K562 (cell line): ENCODE measurements at regions not wholly inside any gene's neighbourhood (a gene's known extent, or its start where the extent isn't known, plus 50 kb on each side); places are given as distances from the start of the nearest gene placed in this dataset.

Experiments used
- ATAC-seq: fragments of 200-7000 bp; cut with Tn5 transposase; 3 replicates; pipeline ENCODE4 v1.9.1; 2020; ENCODE audit warnings: moderate library complexity
- BruUV-seq: library from RNA; stranded (reverse); fragments of 400-500 nt; replicated peaks from 2 replicates; lab custom pipeline; 2021; lab: Mats Ljungman, UMichigan
- CTCF ChIA-PET: fragments of 300-600 bp; formaldehyde crosslinking; extraction: SDS; loops from one replicate; lab custom pipeline; 2021; ENCODE audit warnings: low intra/inter-chr PET ratio; lab: Yijun Ruan, JAX
- POLR2A ChIA-PET: fragments of 300-600, 350-650 bp; sonication (Branson Sonifier 250); formaldehyde crosslinking; extraction: SDS; loops from one replicate; lab custom pipeline; 2021; ENCODE audit warnings: antibody characterized with exemption, inconsistent platforms; lab: Yijun Ruan, JAX
- DNase-seq, 4 experiments: peaks; one replicate each; pipeline versions ENCODE4 v3.0.0 to v3.0.0-alpha.2; 2011 to 2018; ENCODE audit warnings: low spot score in 3 of 4, mixed read lengths in 3 of 4; ENCODE audit errors: extremely low read depth in 1 of 4
- FAIRE-seq: peaks from 2 replicates; lab custom pipeline; 2011; peaks lifted over from hg19 to GRCh38; lab: Jason Lieb, UNC
- H2AFZ ChIP-seq: 2 replicates; pipeline ENCODE4 v1.6.0; 2011; ENCODE audit warnings: low read depth, low read length, control low read depth, inconsistent platforms
- H3K27ac ChIP-seq: fragments of 200-600 bp; 3 replicates; pipeline ENCODE4 v1.8.0; 2011; ENCODE audit warnings: low read depth, mild to moderate bottlenecking, control low read depth, inconsistent platforms, low read length, moderate library complexity, mixed read lengths; ENCODE audit errors: extremely low read depth
- H3K27me3 ChIP-seq, 2 experiments: fragments of 300-600 bp in 1 of 2; 2 replicates in 1 of 2; 3 replicates in 1 of 2; pipeline versions ENCODE4 v1.6.0 to v1.8.0; 2011; ENCODE audit warnings: inconsistent platforms in 2 of 2, low read length in 2 of 2, mild to moderate bottlenecking in 1 of 2, mixed read lengths in 1 of 2, moderate library complexity in 1 of 2; ENCODE audit not compliant: control insufficient read depth in 2 of 2, insufficient read depth in 2 of 2
- H3K36me3 ChIP-seq: fragments of 300-600 bp; 3 replicates; pipeline ENCODE4 v1.8.0; 2011; ENCODE audit warnings: mild to moderate bottlenecking, low read length, inconsistent platforms; ENCODE audit not compliant: control insufficient read depth, insufficient read depth
- H3K4me1 ChIP-seq, 2 experiments: fragments of 200-600 bp in 1 of 2; replicated peaks in 1 of 2; 2 replicates in 1 of 2; 3 replicates in 1 of 2; pipeline versions ENCODE4 v1.5.1 to v1.8.0; 2011; ENCODE audit warnings: inconsistent platforms in 2 of 2, low read length in 2 of 2, mild to moderate bottlenecking in 1 of 2, mixed read lengths in 1 of 2, moderate library complexity in 1 of 2; ENCODE audit not compliant: control insufficient read depth in 2 of 2, insufficient read depth in 2 of 2
- H3K4me2 ChIP-seq: 2 replicates; pipeline ENCODE4 v1.6.1; 2011; ENCODE audit warnings: low read length, control low read depth, inconsistent platforms, mixed read lengths; ENCODE audit not compliant: insufficient read depth
- H3K4me3 ChIP-seq: fragments of 200-600 bp; sonication (generic), shearing (Covaris generic); 2 replicates; pipeline ENCODE4 v1.5.1; 2016; ENCODE audit warnings: control low read depth, inconsistent platforms
- H3K79me2 ChIP-seq: fragments of 200-600 bp; 3 replicates; pipeline ENCODE4 v1.8.0; 2011; ENCODE audit warnings: low read length, inconsistent platforms; ENCODE audit not compliant: control insufficient read depth, insufficient read depth
- H3K9ac ChIP-seq, 2 experiments: 2 replicates each; pipeline versions ENCODE4 v1.6.0 to v1.6.1; 2011; ENCODE audit warnings: low read depth in 2 of 2, low read length in 2 of 2, control low read depth in 1 of 2, inconsistent platforms in 1 of 2, mild to moderate bottlenecking in 1 of 2, mixed read lengths in 1 of 2; ENCODE audit not compliant: insufficient read depth in 1 of 2
- H3K9me1 ChIP-seq: one replicate; pipeline ENCODE4 v1.6.0; 2011; ENCODE audit warnings: inconsistent platforms, mild to moderate bottlenecking, low read length, moderate library complexity; ENCODE audit not compliant: control insufficient read depth, insufficient read depth
- H3K9me3 ChIP-seq: replicated peaks from 2 replicates; pipeline ENCODE4 v1.5.1; 2011; ENCODE audit warnings: low read depth, low read length, inconsistent platforms; ENCODE audit not compliant: control insufficient read depth, insufficient read depth
- H4K20me1 ChIP-seq: replicated peaks from 2 replicates; pipeline ENCODE4 v1.6.1; 2011; ENCODE audit warnings: low read length, inconsistent platforms, mixed read lengths; ENCODE audit not compliant: control insufficient read depth, insufficient read depth
- ARNT ChIP-seq, 2 experiments: fragments of 450-650 bp; IDR thresholded peaks; 2 replicates each; pipeline ENCODE4 v1.6.1; 2016; ENCODE audit warnings: mild to moderate bottlenecking in 1 of 2
- HLTF ChIP-seq: fragments of 450-650 bp; IDR thresholded peaks from 2 replicates; pipeline ENCODE4 v1.6.1; 2016
- HNRNPK ChIP-seq: fragments of 200-400 bp; formaldehyde crosslinking; IDR thresholded peaks from one replicate; pipeline ENCODE4 v1.6.1; 2018; ENCODE audit warnings: mild to moderate bottlenecking, low read depth, low read length; ENCODE audit not compliant: poor library complexity, severe bottlenecking
- MECOM ChIP-seq: fragments of 250-450 bp; sonication (Bioruptor Pico); IDR thresholded peaks from 2 replicates; pipeline ENCODE4 v1.8.0; 2022; ENCODE audit warnings: inconsistent platforms
- PCBP2 ChIP-seq: fragments of 200-400 bp; formaldehyde crosslinking; IDR thresholded peaks from 2 replicates; pipeline ENCODE4 v1.6.1; 2018; ENCODE audit warnings: low read length, low read depth, mild to moderate bottlenecking, moderate library complexity; ENCODE audit not compliant: poor library complexity, severe bottlenecking
- PHB2 ChIP-seq: fragments of 450-650 bp; IDR thresholded peaks from 2 replicates; pipeline ENCODE4 v1.6.1; 2017; ENCODE audit warnings: low read depth
- POLR2H ChIP-seq: IDR thresholded peaks from 2 replicates; pipeline ENCODE4 v1.6.1; 2016; ENCODE audit warnings: missing genetic modification characterization, low read depth, mild to moderate bottlenecking, control low read depth, missing compliant biosample characterization, moderate library complexity
- RBM15 ChIP-seq: fragments of 200-400 bp; formaldehyde crosslinking; IDR thresholded peaks from 2 replicates; pipeline ENCODE4 v1.6.1; 2018; ENCODE audit warnings: mild to moderate bottlenecking, low read length, moderate library complexity; ENCODE audit not compliant: insufficient read depth
- SIRT6 ChIP-seq: IDR thresholded peaks from one replicate; pipeline ENCODE4 v1.6.1; 2012; ENCODE audit warnings: low read depth, mild to moderate bottlenecking, control low read depth, inconsistent platforms, low read length, moderate library complexity
- TCF7 ChIP-seq: sonication (generic); IDR thresholded peaks from 2 replicates; pipeline ENCODE4 v1.6.1; 2016; ENCODE audit warnings: antibody characterized with exemption, borderline replicate concordance
- TSC22D4 ChIP-seq: fragments of 450-650 bp; IDR thresholded peaks from 2 replicates; pipeline ENCODE4 v1.6.1; 2016; ENCODE audit warnings: missing genetic modification characterization, missing biosample characterization, control low read depth
- ZBTB7A ChIP-seq: IDR thresholded peaks from 2 replicates; pipeline ENCODE4 v1.6.1; 2011; ENCODE audit warnings: low read depth, mild to moderate bottlenecking, low read length, moderate library complexity, borderline replicate concordance; ENCODE audit not compliant: control insufficient read depth
- ZKSCAN1 ChIP-seq: fragments of 150-350 bp; IDR thresholded peaks from 2 replicates; pipeline ENCODE4 v1.6.1; 2016; ENCODE audit warnings: low read depth, low read length
- ZKSCAN3 ChIP-seq: fragments of 250-450 bp; sonication (Bioruptor Pico); IDR thresholded peaks from 2 replicates; pipeline ENCODE4 v1.4.0; 2020
- ZNF140 ChIP-seq: fragments of 250-450 bp; sonication (Bioruptor Pico); IDR thresholded peaks from 2 replicates; pipeline ENCODE4 v1.8.0; 2021; ENCODE audit warnings: moderate library complexity, mild to moderate bottlenecking, inconsistent platforms
- ZNF224 ChIP-seq: sonication (generic); formaldehyde crosslinking; IDR thresholded peaks from 2 replicates; pipeline ENCODE4 v1.8.0; 2022; ENCODE audit warnings: mild to moderate bottlenecking, missing genetic modification reagents
- WGBS: fragments of 100-300 bp; shearing (Covaris generic); methylation state at CpG from one replicate; pipeline ENCODE4 v1.1.6; 2016; ENCODE audit warnings: low coverage, mixed read lengths; ENCODE audit not compliant: insufficient coverage; ENCODE audit errors: missing lambda C conversion rate; 5-methylcytosine and 5-hydroxymethylcytosine counted together
- in situ Hi-C: fragments of 300-500 bp; cut with MboI; formaldehyde crosslinking; loops from 4 replicates; pipeline ENCODE4 v1.15.0; 2018; ENCODE audit warnings: inconsistent platforms, mixed read lengths
- intact Hi-C: fragments of 100-400 bp; cut with micrococcal nuclease; formaldehyde crosslinking; loops from 2 replicates; pipeline ENCODE4 v1.14.2; 2022
- TF ChIP-seq, protein P1 (sequence below): sonication (generic); formaldehyde crosslinking; IDR thresholded peaks from 2 replicates; pipeline ENCODE4 v1.9.0; 2022; ENCODE audit warnings: mild to moderate bottlenecking, missing genetic modification reagents
- TF ChIP-seq, protein P2 (sequence below): fragments of 450-650 bp; IDR thresholded peaks from 2 replicates; pipeline ENCODE4 v1.6.1; 2016; ENCODE audit warnings: antibody characterized with exemption

GRCh38 chr7:97407106-97407505, 289.6 kb downstream of the SDHAF3 start:
- DNase-seq (no peak), FAIRE-seq (no peak), ATAC-seq (no peak)
- Histone ChIP-seq H3K27ac (no peak overlapping the region), H3K36me3 (no peaks in the 10 kb centered on the region), H2AFZ (no peak overlapping the region), H3K9me1 (no peaks in the 10 kb centered on the region), H3K4me1 (no peaks in the 10 kb centered on the region), H3K27me3 (peaks cover 0 to 4% of the 10 kb centered on the region in 2 experiments; a peak in 2 of 5 replicates), H3K79me2 (no peaks in the 10 kb centered on the region), H3K4me2 (no peak overlapping the region), H3K9me3 (no peaks in the 10 kb centered on the region), H3K4me3 (no peak overlapping the region), H3K9ac (no peak overlapping the region), H4K20me1 (no peaks in the 10 kb centered on the region)
- TF ChIP-seq ARNT (IDR thresholded peaks at IDR 0.05) (no peak), ZBTB7A (no peak), TSC22D4 (tag) (no peak), ZNF224 (CRISPR knock-in tag) (no peak), HNRNPK (peak; percentile 67), PCBP2 (peak; percentile 68), SIRT6 (no peak)
- intact Hi-C loops, result no loop called here
- CTCF ChIA-PET, result no interaction called here
- BruUV-seq, result no TSS peak
- in situ Hi-C loops, result no loop called here
- POLR2A ChIA-PET, result interaction anchor here (1.2 kb wide), 1 partner anchor 9 kb away, joined by 3 read pairs; no protein-coding TSS in a partner anchor

DNA sequence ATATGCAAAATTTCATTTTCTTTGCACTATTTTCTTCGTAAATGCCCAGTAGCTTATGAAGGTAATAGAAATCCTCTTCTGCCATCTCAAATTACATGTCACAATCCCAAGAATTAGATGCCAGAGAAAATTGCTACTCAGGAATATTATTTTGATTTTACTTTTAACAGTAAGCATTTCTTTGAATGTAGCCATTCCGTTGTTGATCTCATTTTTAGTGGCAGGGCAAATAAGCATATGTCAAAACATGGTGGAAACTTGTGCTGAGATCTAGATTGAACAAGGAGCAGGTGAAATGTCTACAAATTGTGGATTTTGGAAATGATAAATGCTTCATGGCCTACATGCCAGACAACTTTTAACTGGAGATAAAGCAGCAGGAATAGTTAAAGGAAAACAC, 291.8 kb downstream of the SDHAF3 start:
- Histone ChIP-seq H3K27me3 (peaks cover 0 to 4% of the 10 kb centered on the region in 2 experiments; a peak in 1 of 5 replicates), H3K27ac (no peak overlapping the region), H4K20me1 (no peaks in the 10 kb centered on the region), H3K36me3 (no peaks in the 10 kb centered on the region), H2AFZ (no peak overlapping the region), H3K4me3 (no peak overlapping the region), H3K4me1 (no peaks in the 10 kb centered on the region), H3K9ac (no peak overlapping the region), H3K4me2 (no peak overlapping the region), H3K9me3 (no peaks in the 10 kb centered on the region), H3K79me2 (no peaks in the 10 kb centered on the region), H3K9me1 (no peaks in the 10 kb centered on the region)
- ChIA-PET CTCF (no interaction called here), POLR2A (no interaction called here)
- DNase-seq (no peak), FAIRE-seq (no peak), ATAC-seq (no peak)
- 0% methylated on average over 2 of the region's 2 CpGs for WGBS
- in situ Hi-C loops (no loop called here), intact Hi-C loops (no loop called here)
- BruUV-seq, result no TSS peak
- no peak for TF ChIP-seq HLTF
- TF ChIP-seq, protein P1, sequence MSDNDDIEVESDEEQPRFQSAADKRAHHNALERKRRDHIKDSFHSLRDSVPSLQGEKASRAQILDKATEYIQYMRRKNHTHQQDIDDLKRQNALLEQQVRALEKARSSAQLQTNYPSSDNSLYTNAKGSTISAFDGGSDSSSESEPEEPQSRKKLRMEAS, result no peak
- no peak for TF ChIP-seq ZNF140
- no peak for TF ChIP-seq POLR2H (tag)
- no peak for TF ChIP-seq ZKSCAN1
- no peak for TF ChIP-seq RBM15
- no peak for TF ChIP-seq PHB2
- no peak for TF ChIP-seq TCF7
- no peak for TF ChIP-seq MECOM
- TF ChIP-seq, protein P2, sequence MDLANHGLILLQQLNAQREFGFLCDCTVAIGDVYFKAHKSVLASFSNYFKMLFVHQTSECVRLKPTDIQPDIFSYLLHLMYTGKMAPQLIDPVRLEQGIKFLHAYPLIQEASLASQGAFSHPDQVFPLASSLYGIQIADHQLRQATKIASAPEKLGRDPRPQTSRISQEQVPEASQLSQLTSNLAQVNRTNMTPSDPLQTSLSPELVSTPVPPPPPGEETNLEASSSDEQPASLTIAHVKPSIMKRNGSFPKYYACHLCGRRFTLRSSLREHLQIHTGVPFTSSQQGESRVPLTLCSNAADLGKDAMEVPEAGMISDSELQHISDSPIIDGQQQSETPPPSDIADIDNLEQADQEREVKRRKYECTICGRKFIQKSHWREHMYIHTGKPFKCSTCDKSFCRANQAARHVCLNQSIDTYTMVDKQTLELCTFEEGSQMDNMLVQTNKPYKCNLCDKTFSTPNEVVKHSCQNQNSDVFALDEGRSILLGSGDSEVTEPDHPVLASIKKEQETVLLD, result no peak
- no peak for TF ChIP-seq ZKSCAN3 (CRISPR knock-in tag)
